Spleen (tissue), 7 donors: ENCODE measurements at regions not wholly inside any gene's neighbourhood (a gene's known extent, or its start where the extent isn't known, plus 50 kb on each side); places are given as distances from the start of the nearest gene placed in this dataset.

Source experiments
- CTCF ChIP-seq, 11 experiments: fragments of 200-600 bp in 7 of 11; fragments of 450-650 bp in 4 of 11; sonication (generic) in 4 of 11; IDR thresholded peaks in 8 of 11; conservative IDR thresholded peaks in 3 of 11; 1 replicate in 7 of 11; 2 replicates in 4 of 11; pipeline versions ENCODE4 v1.4.0 to v1.8.0; 2016 to 2021; ENCODE audit warnings: antibody characterized with exemption in 11 of 11, inconsistent platforms in 4 of 11, mild to moderate bottlenecking in 1 of 11
- POLR2A ChIP-seq, 3 donors: fragments of 450-650 bp; IDR thresholded peaks; one replicate each; pipeline ENCODE4 v1.5.1; 2017; ENCODE audit warnings: antibody characterized with exemption in 3 of 3, mild to moderate bottlenecking in 1 of 3
- donor health status: DM: no; HTN: no; CAD: no; lungs with moderate emphysema.
- donor health status: DM: no; HTN: no; CAD: no.
- donor health status: DM: no; HTN: no; CAD: no.

DNA sequence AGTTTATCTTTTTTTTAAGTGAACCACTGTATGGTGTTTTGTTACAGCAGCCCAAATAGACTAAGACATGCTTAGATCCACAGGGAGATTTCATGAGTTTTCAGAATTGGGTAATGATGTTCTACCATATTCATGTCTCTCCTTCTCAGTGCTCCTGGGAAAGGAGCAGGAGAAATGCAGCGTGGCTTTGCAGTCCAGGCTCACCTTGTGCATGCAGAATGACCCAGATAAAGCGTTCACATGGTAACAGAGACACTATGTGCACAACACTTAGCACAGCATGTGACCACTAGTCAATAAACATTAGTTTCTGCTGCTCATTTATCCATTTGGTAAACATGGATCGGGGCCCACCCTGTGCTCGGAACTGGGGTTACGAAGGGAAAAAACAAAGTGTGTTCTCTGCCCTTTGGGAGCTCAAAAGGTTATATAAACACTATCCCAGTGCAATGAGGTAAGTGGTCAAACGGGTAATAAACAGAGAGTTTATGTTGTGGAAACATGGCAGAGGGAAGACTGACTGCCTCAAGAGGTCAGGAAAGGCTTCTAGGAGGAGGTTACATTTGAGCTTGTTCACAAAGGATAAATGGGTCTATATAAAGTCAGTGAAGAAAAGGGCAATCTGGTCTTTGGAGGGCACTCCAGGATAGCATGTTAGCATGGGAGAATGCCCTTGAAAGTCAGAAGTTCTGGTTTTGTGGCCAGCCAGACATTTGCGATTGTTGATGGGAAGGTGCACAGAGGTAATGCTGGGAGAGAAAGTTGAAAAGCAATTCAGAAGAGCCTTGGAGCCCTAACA lies 299.2 kb downstream of the TDRD15 start:
- TF ChIP-seq CTCF (IDR thresholded peaks at IDR 0.05 in 8 of 11, conservative IDR thresholded peaks at IDR 0.05 in 3 of 11): no peak
- no peak for TF ChIP-seq POLR2A (IDR thresholded peaks at IDR 0.05)
